GM18868 (cell line): ENCODE measurements at regions not wholly inside any gene's neighbourhood (a gene's known extent, or its start where the extent isn't known, plus 50 kb on each side); places are given as distances from the start of the nearest gene placed in this dataset.
"Not testable (repeated sequence)": the region's sequence is repeated elsewhere in the genome, so short reads cannot be mapped to it uniquely, and the experiment has no call there.

Experiments
- ATAC-seq: cut with Tn5 transposase; IDR thresholded peaks from one replicate; pipeline ENCODE4 v1.9.1; 2021; ENCODE audit warnings: mild to moderate bottlenecking, moderate library complexity; ENCODE audit not compliant: unreplicated experiment

DNA sequence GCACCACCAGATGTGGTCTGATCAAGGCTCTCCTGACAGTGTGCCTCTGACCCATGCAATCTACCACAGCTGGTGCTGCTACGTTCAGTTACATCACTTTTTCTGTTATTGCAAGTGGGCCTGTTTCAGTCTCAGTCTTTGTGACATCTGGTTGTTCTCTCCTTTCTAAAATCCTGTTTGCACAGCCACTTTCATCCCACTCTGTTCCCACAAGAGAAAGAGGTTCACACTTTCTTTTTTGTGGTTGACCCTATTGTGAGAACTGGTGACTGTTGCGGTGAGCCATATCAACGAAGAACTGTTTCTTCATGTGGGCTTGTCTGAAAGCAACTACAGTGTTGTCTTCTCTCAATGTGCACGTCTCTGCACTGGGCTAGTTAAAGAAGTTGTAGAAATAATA, 342.8 kb upstream of the ARPP21 start:
- ATAC-seq = peak; percentile 83

DNA sequence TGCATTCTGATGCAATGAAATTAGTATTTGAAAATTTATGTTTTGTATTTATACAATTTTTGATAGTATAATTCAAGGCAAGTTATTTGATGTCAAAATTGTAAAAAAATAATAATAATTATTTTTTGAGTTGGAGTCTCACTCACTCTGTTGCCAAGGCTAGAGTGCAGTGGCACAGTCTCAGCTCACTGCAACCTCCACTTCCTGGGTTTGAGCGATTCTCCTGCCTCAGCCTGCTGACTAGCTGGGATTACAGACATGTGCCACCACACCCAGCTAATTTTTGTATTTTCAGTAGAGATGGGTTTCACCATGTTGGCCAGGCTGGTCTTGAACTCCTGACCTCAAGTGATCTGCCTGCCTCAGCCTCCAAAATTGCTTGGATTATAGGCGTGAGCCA, 342.4 kb upstream of the ARPP21 start:
- not testable (repeated sequence) for ATAC-seq

DNA sequence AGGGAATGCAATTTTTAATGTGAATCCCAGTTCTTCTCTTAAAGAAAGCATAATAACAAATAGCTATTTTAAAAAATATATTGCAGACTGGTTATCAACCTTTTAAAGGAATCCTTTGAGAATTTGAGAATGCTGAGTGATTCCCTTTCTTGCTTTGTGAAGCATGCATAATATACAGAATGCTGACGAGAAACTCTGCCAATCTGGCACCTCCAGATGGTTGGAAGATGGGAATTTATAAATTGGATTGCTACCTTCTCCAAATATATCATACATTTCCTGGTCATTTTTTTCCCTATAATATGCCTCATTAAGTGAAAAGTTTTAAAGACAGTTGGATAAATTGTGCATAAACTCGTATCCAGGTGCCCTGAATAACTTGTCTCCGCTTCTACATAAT, 333.9 kb upstream of the ARPP21 start:
- no peak for ATAC-seq

DNA sequence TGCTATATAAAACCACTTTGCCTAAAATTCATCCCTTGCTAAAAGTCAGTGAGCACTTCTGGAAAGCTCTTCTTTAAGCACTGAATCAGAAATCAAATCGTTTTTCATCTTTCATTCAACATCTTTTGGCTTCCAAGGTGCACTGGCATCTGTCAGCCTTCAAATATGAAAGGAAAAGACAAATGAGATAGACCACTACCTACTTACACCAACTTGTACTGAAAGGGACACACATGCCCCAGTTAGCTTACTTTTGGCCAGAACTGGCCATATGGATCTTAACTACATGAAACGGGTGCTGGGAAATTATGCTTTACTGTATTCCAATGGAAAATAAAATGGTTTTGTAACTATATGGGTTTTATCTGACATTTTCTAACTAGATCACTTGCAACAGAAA, 332.0 kb upstream of the ARPP21 start:
- no peak for ATAC-seq

DNA sequence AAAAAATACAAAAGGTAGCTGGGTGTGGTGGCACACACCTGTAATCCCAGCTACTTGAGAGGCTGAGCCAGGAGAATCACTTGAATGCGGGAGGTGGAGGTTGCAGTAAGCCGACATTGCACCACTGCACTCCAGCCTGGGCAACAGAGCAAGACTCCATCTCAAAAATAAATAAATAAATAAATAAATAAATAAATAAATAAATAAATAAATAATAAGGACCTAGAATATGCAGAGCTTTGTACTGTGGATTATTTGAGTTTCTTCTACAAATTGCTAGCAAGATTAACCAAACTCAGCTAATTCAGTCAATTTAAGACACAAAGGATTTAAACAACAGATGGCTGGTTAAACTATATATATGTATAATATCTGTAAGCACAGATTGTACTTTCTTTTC, 322.5 kb upstream of the ARPP21 start:
- not testable (repeated sequence) for ATAC-seq

DNA sequence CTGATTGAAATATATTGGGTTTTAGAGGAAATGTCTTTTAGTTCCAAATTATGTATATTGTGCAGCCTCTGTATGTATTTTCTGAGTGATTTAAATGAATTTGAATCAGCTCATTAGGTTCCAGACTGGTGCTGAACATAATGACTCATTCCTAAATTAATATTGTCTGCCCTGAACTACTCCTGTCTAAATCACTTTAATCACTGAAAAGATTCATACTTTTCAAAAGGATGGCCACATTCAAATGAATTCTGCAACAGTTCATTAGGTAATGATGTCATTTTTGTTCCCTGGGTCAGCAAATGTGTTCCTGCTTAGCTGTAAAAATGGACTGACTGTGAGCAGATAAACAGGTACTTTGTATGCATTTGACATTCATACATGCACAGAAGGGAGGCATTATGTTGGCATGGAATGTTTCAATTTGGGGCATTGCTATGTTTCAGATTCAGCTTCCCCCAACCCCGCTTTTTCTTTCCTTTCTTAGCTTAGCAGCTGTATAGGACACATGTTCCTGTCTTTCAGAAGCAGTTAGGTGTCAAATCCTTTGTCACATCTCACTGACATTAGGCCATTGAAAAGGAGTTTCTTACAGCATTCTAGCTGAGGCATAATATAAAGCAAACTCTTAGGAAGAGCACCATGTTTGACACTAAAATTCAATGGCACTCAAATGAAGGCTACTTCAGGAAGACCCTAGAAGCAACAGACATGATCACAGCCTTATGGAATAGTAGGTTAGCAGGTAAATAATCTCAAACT, 318.5 kb upstream of the ARPP21 start:
- no peak for ATAC-seq

DNA sequence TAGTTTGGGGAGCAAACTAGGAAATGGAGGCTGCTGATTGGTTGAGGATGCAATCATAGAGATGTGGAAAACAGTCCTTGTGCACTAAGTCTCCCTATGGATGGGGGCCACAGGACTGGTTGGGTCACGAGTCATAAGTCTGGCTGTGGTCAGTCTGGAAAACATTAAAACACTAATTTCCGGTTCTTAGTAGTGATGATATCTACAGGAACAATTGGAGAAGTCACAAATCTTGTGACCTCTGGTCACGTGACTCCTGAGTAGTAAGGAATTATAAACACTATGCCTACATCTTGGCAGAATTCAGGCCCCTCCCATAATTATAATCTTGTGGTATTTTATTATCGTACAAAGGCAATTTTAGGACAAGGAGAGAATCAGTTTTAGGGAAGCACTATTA, 317.3 kb upstream of the ARPP21 start:
- no peak for ATAC-seq

DNA sequence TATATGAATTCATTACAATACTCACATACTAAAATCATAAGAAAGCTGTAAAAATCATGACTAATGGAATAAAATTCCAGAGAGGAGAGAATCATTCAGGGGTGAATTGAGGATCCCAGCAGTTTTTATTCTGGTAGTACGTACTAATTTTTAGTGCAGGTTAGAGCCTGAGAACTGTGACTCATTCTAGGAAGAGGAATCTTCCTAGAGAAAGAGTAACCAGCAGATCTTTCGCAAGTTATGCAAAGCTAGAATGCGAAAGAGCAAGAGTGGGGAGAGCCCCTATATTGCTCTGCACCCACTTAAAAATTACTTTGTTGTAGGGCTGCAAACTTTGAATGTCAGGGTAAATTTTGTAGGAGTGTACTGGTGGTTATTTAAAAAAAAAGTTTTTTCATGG, 303.6 kb upstream of the ARPP21 start:
- peak; percentile 54 for ATAC-seq

DNA sequence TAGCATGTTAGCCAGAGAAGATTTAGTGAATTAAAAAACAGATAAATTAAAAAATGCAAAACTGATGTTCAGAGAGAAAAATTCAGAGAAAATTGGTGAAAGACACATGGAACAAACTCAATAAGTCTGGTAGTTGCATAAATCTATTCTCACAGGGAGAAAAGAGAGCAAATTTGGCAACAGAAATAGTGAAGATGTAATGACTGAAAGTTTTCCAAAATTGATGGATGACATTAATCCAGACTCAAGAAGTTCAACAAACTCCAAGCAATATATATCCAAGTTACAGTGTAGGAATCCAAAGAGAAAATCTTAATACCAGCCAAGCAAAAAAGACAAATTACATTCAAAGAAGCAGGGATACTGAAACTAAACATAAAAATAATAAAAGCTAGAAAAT, 302.7 kb upstream of the ARPP21 start:
- no peak for ATAC-seq

DNA sequence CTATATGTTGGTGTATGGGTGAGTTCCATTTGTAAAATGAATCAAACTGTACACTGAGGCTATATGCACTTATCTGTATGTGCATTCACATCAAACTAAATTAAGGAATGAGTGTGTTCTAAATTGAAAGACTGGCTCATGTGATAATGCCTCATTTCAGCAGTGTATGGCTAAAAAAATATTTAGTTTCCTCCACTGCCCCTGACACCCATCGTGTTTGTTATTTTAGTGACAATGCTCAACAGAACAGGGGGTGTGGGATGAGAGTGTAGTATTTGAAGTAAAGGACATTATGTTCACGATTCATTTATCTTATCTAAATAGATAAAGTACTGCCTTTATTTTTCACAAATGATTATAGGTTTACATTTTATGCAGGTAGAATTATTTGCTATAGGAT, 301.1 kb upstream of the ARPP21 start:
- no peak for ATAC-seq

DNA sequence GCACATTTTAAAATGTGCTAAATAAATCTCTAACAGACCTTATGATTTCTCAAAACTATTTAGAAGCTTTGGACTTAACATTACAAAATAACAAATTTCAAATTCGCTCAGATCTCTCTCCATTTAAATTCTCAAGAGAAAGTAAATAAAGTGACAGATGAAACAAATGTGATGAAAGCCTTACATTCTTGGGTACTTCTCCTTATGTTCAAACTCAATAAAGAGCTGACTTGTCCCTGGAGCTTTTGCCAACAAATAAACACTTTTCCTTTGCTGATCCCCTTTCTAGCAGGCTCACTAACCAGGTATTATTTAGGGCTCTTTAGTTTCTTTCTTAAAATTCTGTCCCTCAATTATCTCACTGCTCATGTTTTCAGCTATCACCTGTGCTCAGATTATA, 259.1 kb upstream of the ARPP21 start:
- ATAC-seq = no peak

DNA sequence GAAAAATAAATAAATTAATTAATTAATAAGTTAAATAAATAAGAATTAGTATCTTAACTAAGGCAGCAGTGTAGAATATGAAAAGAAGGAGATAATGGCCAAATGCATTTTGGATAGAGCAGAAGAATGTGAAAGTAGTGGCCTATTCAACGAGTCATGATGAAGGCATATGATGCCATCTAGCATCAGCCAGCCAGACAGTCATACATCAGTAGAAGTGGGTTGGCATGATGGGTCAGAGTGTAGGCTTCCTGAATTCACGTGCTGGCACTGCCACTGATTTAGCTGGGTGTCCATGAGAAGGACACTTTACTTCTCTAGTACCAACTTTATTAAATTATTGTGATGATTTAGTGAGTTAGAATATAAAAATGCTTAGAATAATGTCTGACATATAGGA, 256.1 kb upstream of the ARPP21 start:
- no peak for ATAC-seq

DNA sequence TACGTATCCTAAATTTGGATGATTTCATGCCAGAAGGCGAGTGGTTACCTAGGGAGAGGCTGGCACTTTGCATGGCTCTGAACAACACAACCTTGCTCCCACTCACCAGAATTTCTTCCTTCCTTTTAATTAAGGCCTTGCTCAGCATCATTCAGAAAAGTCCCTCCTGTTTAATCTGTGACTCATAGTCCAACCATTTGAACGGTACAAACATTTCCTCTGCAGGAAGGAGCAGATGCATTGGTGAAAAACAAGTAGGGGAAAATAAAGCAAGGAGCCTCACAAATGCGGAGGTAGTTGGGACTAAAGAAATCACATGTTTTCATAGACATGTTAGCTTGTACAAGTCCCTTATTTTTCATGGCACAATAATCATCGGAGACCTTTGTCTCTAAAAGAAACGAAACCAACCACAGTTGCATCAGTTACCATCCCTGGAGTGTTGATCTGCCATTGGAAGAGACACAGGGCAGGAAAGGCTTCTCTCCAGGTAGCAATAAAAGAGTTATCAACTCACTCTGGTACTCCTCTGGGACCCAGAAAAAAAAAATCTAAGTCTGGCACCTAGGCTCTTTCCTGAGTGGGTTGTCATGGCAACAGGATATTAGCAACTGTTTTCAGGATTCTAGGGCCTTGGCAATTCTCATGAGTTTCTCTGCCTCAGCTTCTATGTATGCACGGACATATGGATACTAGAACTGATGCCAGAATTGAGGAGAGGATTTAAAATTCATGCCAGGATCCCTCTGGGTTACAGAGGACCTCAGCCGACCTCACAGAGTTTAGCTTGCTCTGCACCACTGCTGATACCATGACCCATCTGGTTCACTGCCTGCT, 255.4 kb upstream of the ARPP21 start:
- ATAC-seq = no peak

DNA sequence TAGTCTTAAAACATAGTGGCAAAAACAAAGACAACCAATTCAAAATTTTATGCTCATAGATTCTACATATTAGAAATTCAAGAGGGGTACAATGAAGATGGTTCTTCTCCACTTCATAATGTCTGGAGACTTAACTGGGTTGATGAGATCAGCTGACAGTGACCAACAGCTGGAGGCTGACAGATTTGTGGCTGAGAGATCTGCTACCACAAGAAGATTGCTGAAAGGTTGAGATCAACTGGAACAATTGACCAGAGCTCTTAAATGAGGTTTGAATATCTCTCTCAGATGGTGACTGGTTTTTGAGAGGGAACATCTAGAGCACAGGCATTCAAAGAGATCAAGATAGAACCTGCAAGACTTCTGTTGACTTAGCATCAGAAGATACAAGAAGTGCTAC, 254.1 kb upstream of the ARPP21 start:
- no peak for ATAC-seq

DNA sequence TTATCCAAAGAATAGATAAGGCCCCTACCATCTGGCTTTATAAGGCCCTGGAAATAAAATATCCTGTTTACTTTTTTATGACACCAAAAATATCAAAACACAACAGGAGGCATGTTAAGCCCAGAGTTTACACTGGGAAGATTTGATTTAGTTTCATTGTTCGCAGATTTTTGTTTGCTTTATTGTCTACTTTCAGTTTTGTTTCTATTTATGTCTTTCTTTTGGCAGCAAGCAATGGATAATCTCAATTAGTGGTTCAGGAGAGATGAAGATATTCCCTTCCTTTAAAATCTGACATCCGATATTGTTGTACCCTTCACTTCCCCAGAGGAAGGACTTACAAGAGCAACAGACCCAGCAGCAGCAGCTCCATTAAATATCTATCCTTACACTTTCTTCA, 249.4 kb upstream of the ARPP21 start:
- ATAC-seq = no peak

DNA sequence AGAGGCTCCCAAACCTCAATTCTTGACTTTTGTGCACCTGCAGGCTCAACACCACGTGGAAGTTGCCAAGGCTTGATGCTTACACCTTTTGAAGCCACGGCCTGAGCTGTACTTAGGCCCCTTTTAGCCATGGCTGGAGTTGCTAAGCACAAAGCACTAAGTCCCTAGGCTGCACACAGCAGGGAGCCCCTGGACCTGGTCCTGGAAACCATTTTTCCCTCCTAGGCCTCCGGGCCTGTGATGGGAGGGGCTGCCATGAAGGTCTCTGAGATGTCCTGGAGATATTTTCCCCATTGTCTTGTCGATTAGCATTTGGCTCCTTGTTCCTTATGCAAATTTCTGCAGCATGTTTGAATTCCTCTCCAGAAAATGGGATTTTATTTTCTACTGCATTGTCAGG, 247.1 kb upstream of the ARPP21 start:
- ATAC-seq = no peak

DNA sequence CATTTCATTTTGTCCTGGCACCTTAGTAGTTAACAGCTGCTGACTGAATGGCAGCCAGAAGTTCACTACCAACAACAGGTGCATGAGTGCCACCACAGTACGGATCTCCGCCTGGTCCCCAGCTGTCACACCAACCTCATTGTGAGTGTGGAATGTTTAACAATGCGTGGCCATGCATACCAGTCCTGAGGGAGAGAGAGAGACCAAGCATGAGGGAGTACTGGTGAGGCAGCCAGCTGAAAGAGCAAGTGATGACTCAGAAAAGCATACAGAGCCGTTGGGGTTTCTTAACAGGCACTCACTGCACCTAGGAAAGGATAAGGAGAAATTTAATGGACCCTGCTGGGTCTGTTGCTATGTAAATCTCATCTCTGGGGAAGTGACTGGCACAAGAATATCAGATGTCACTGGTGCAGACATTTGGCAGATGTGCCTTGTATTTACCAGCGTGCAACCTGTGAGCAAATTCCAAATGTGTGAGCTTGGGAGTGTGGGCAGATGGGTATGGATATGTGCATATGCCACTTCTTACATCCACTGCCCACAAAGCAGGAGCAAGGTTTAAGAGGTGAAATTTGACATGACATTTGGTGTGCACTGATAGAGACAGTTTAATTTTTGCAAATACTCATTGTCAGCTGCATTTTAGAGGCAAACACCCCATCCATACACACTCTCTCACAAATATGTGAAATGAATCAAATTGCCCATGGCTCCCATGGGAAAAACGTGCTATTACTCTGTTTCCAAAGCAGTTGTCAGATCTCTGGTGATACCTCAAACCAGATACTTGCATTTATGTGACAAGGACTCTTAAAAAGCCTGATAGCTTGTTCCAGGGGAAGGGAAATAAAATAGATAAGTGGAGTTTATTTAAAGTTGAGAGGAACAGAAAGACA, 245.2 kb upstream of the ARPP21 start:
- ATAC-seq = no peak

DNA sequence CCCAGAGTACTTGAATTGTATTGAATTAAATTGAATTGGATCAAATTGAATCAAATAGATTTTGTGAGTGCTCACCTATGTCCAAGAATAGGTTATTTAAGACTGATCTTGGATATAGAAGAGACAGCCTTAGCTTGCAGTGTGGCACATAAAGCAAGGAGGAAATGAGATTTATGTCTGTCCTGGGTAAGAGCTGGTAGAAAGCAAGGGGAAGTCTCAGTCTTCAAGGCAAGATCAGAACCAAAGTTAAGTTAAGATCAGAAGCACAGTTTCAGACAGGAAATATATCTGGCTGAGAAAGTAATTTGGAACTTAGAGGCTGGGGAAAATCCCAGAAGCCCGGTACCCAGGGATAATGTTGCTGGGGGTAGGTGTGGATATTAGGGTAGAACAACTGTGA, 244.4 kb upstream of the ARPP21 start:
- ATAC-seq = no peak

DNA sequence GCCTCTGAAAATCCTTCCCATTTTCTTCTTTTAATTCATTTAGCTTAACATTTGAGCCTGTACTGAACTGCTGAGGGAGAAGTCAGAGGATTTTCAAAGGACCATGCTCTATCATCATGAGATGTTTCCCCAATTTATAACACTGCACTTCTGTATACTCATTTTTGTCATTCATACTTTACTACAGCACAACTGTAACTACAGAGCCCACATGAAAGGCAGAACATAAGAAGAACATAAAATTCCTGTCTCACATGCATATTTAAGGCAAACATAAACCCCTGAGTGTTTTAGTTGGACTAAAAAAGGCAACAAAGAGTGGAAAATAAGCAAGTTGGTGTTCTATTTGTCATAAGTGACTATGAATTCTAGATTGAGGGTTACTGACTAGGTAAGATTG, 237.7 kb upstream of the ARPP21 start:
- ATAC-seq = no peak

DNA sequence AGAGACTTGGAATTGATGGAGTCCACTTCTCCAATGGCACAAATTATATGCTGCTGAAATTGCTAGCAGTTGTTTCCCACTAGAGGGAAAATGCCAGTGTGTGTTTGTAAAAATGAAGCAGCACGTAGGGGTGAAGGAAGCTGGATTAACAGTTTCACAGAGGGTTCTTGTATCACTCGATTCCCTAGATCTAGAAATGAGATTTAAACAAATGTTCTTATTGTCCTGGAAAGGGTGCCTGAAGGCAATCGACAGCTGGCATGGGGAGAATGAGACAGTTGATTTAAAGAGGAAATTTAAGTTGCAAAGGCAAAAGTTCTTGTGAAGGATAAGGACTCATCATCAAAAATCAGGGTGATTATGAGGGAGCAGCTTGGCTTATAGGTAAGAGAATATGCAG, 234.8 kb upstream of the ARPP21 start:
- ATAC-seq = no peak

DNA sequence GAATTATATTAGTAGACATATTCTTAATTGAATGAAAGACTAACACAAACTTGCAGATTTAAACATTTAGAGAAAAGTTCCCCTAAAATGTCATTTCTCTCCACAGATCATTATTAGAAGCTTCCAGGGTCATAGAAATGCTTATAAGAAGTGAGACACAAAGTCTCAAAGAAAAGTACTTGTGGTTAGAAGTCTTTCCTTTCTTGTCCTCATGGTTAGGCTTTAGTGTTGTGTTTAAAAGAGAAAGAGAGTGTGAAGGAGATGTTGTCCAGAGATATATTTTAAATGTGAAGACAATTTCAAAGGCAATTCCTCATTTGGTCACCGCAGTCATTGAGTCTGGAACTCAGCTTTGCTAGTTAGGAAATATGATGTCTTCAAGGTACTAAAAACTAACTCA, 230.4 kb upstream of the ARPP21 start:
- no peak for ATAC-seq
